ENCODE measurements at regions not wholly inside any gene's neighbourhood (a gene's known extent, or its start where the extent isn't known, plus 50 kb on each side); places are given as distances from the start of the nearest gene placed in this dataset.

GRCh38 chr2:10964052-10964790 is 52.5 kb downstream of the KCNF1 start:
- H3K23ac ChIP-seq (ENCODE audit: low read length) = no peak overlapping the region
- H3K14ac ChIP-seq (ENCODE audit: low read length) = no peak overlapping the region
- no peak overlapping the region for H4K12ac ChIP-seq (ENCODE audit: low read depth, low read length)
- H3K27ac ChIP-seq (ENCODE audit: low read depth, low read length) = no peak overlapping the region
- no peaks in the 10 kb centered on the region for H3K36me3 ChIP-seq (ENCODE audit: control insufficient read depth in 1 of 2, insufficient read depth in 2 of 2, low read length in 2 of 2)
- H3K79me1 ChIP-seq (ENCODE audit: low read length) = no peaks in the 10 kb centered on the region
- no peak overlapping the region for H2BK12ac ChIP-seq (ENCODE audit: low read length)
- H2AK5ac ChIP-seq (ENCODE audit: low read length) = no peak overlapping the region
- no peaks in the 10 kb centered on the region for H3K27me3 ChIP-seq (ENCODE audit: insufficient read depth, low read length)
- H3K4me1 ChIP-seq (ENCODE audit: control insufficient read depth in 1 of 2, insufficient read depth in 2 of 2, low read length in 2 of 2) = no peaks in the 10 kb centered on the region
- H4K91ac ChIP-seq (ENCODE audit: low read depth, low read length) = no peak overlapping the region
- no CpG with 5 or more reads among the region's 14 CpGs for WGBS (ENCODE audit: extremely low coverage, insufficient coverage, insufficient read length)
- no peak overlapping the region for H2BK5ac ChIP-seq (ENCODE audit: low read depth, low read length, poor library complexity)
- H4K8ac ChIP-seq (ENCODE audit: low read depth, low read length) = no peak overlapping the region
- H3K4ac ChIP-seq (ENCODE audit: low read depth, low read length) = no peak overlapping the region
- no peak for DNase-seq
- no peak overlapping the region for H2AFZ ChIP-seq (ENCODE audit: insufficient read depth, low read length, poor library complexity)
- no peaks in the 10 kb centered on the region for H3K79me2 ChIP-seq (ENCODE audit: control insufficient read depth, insufficient read depth, low read length, poor library complexity)
- H3K4me2 ChIP-seq (ENCODE audit: low read length) = no peak overlapping the region
- no peak overlapping the region for H3K9ac ChIP-seq (ENCODE audit: low read length)
- peaks cover 1% of the 10 kb centered on the region for H3K9me3 ChIP-seq (ENCODE audit: insufficient read depth, low read depth, low read length)
- no peak overlapping the region for H3K18ac ChIP-seq (ENCODE audit: low read length)
- H3K4me3 ChIP-seq (ENCODE audit: low read depth, low read length) = no peak overlapping the region
- H2BK120ac ChIP-seq (ENCODE audit: insufficient read depth, low read length, poor library complexity) = no peak overlapping the region

GRCh38 chr2:10965241-10965843 is 53.6 kb downstream of the KCNF1 start:
- H3K4me2 ChIP-seq (ENCODE audit: low read length) = no peak overlapping the region
- H3K27ac ChIP-seq (ENCODE audit: low read depth, low read length) = no peak overlapping the region
- no peaks in the 10 kb centered on the region for H3K36me3 ChIP-seq (ENCODE audit: control insufficient read depth in 1 of 2, insufficient read depth in 2 of 2, low read length in 2 of 2)
- H3K18ac ChIP-seq (ENCODE audit: low read length) = no peak overlapping the region
- WGBS (ENCODE audit: extremely low coverage, insufficient coverage, insufficient read length) = no CpG with 5 or more reads among the region's 19 CpGs
- no peaks in the 10 kb centered on the region for H3K79me1 ChIP-seq (ENCODE audit: low read length)
- peaks cover 1% of the 10 kb centered on the region for H3K9me3 ChIP-seq (ENCODE audit: insufficient read depth, low read depth, low read length)
- H2AK5ac ChIP-seq (ENCODE audit: low read length) = no peak overlapping the region
- H3K4me3 ChIP-seq (ENCODE audit: low read depth, low read length) = no peak overlapping the region
- H3K4me1 ChIP-seq (ENCODE audit: control insufficient read depth in 1 of 2, insufficient read depth in 2 of 2, low read length in 2 of 2) = no peaks in the 10 kb centered on the region
- no peak overlapping the region for H2BK120ac ChIP-seq (ENCODE audit: insufficient read depth, low read length, poor library complexity)
- no peak overlapping the region for H2AFZ ChIP-seq (ENCODE audit: insufficient read depth, low read length, poor library complexity)
- H4K8ac ChIP-seq (ENCODE audit: low read depth, low read length) = no peak overlapping the region
- H4K91ac ChIP-seq (ENCODE audit: low read depth, low read length) = no peak overlapping the region
- no peak overlapping the region for H3K23ac ChIP-seq (ENCODE audit: low read length)
- no peak overlapping the region for H3K14ac ChIP-seq (ENCODE audit: low read length)
- no peak overlapping the region for H3K4ac ChIP-seq (ENCODE audit: low read depth, low read length)
- no peak overlapping the region for H2BK5ac ChIP-seq (ENCODE audit: low read depth, low read length, poor library complexity)
- no peak overlapping the region for H3K9ac ChIP-seq (ENCODE audit: low read length)
- no peak overlapping the region for H4K12ac ChIP-seq (ENCODE audit: low read depth, low read length)
- no peaks in the 10 kb centered on the region for H3K27me3 ChIP-seq (ENCODE audit: insufficient read depth, low read length)
- H2BK12ac ChIP-seq (ENCODE audit: low read length) = no peak overlapping the region
- H3K79me2 ChIP-seq (ENCODE audit: control insufficient read depth, insufficient read depth, low read length, poor library complexity) = no peaks in the 10 kb centered on the region
- DNase-seq = no peak

- no peaks in the 10 kb centered on the region for H3K36me3 ChIP-seq (ENCODE audit: control insufficient read depth in 1 of 2, insufficient read depth in 2 of 2, low read length in 2 of 2)
- no peak overlapping the region for H3K4me2 ChIP-seq (ENCODE audit: low read length)
- DNase-seq = no peak
- no peak overlapping the region for H4K8ac ChIP-seq (ENCODE audit: low read depth, low read length)
- no peak overlapping the region for H3K4me3 ChIP-seq (ENCODE audit: low read depth, low read length)
- H3K79me1 ChIP-seq (ENCODE audit: low read length) = no peaks in the 10 kb centered on the region
- H4K91ac ChIP-seq (ENCODE audit: low read depth, low read length) = no peak overlapping the region
- H3K27ac ChIP-seq (ENCODE audit: low read depth, low read length) = no peak overlapping the region
- no peaks in the 10 kb centered on the region for H3K27me3 ChIP-seq (ENCODE audit: insufficient read depth, low read length)
- no peaks in the 10 kb centered on the region for H3K79me2 ChIP-seq (ENCODE audit: control insufficient read depth, insufficient read depth, low read length, poor library complexity)
- WGBS (ENCODE audit: extremely low coverage, insufficient coverage, insufficient read length) = no CpG with 5 or more reads among the region's 7 CpGs
- H4K12ac ChIP-seq (ENCODE audit: low read depth, low read length) = no peak overlapping the region
- H3K9ac ChIP-seq (ENCODE audit: low read length) = no peak overlapping the region
- no peak overlapping the region for H2AK5ac ChIP-seq (ENCODE audit: low read length)
- H3K9me3 ChIP-seq (ENCODE audit: insufficient read depth, low read depth, low read length) = peaks cover 1% of the 10 kb centered on the region
- no peak overlapping the region for H3K4ac ChIP-seq (ENCODE audit: low read depth, low read length)
- H2BK12ac ChIP-seq (ENCODE audit: low read length) = no peak overlapping the region
- no peak overlapping the region for H2BK5ac ChIP-seq (ENCODE audit: low read depth, low read length, poor library complexity)
- no peak overlapping the region for H2AFZ ChIP-seq (ENCODE audit: insufficient read depth, low read length, poor library complexity)
- no peak overlapping the region for H3K14ac ChIP-seq (ENCODE audit: low read length)
- no peak overlapping the region for H3K23ac ChIP-seq (ENCODE audit: low read length)
- H2BK120ac ChIP-seq (ENCODE audit: insufficient read depth, low read length, poor library complexity) = no peak overlapping the region
- H3K18ac ChIP-seq (ENCODE audit: low read length) = no peak overlapping the region
- no peaks in the 10 kb centered on the region for H3K4me1 ChIP-seq (ENCODE audit: control insufficient read depth in 1 of 2, insufficient read depth in 2 of 2, low read length in 2 of 2)
These were observed 54.3 kb downstream of the KCNF1 start for GRCh38 chr2:10966056-10966455.

GRCh38 chr2:10966741-10967140 is 55.0 kb downstream of the KCNF1 start:
- Histone ChIP-seq H2BK120ac (ENCODE audit: insufficient read depth, low read length, poor library complexity) (no peak overlapping the region), H3K4me3 (ENCODE audit: low read depth, low read length) (no peak overlapping the region), H3K23ac (ENCODE audit: low read length) (no peak overlapping the region), H4K8ac (ENCODE audit: low read depth, low read length) (no peak overlapping the region), H2AK5ac (ENCODE audit: low read length) (no peak overlapping the region), H3K14ac (ENCODE audit: low read length) (no peak overlapping the region), H3K4me1 (ENCODE audit: control insufficient read depth in 1 of 2, insufficient read depth in 2 of 2, low read length in 2 of 2) (no peaks in the 10 kb centered on the region), H3K4me2 (ENCODE audit: low read length) (no peak overlapping the region), H3K27me3 (ENCODE audit: insufficient read depth, low read length) (no peaks in the 10 kb centered on the region), H3K27ac (ENCODE audit: low read depth, low read length) (no peak overlapping the region), H3K79me2 (ENCODE audit: control insufficient read depth, insufficient read depth, low read length, poor library complexity) (no peaks in the 10 kb centered on the region), H3K9ac (ENCODE audit: low read length) (no peak overlapping the region), H4K12ac (ENCODE audit: low read depth, low read length) (no peak overlapping the region), H2BK12ac (ENCODE audit: low read length) (no peak overlapping the region), H4K91ac (ENCODE audit: low read depth, low read length) (no peak overlapping the region), H3K36me3 (ENCODE audit: control insufficient read depth in 1 of 2, insufficient read depth in 2 of 2, low read length in 2 of 2) (no peaks in the 10 kb centered on the region), H3K4ac (ENCODE audit: low read depth, low read length) (no peak overlapping the region), H3K79me1 (ENCODE audit: low read length) (no peaks in the 10 kb centered on the region), H2AFZ (ENCODE audit: insufficient read depth, low read length, poor library complexity) (no peak overlapping the region), H3K9me3 (ENCODE audit: insufficient read depth, low read depth, low read length) (peaks cover 1% of the 10 kb centered on the region), H3K18ac (ENCODE audit: low read length) (no peak overlapping the region), H2BK5ac (ENCODE audit: low read depth, low read length, poor library complexity) (no peak overlapping the region)
- no CpG with 5 or more reads among the region's 13 CpGs for WGBS (ENCODE audit: extremely low coverage, insufficient coverage, insufficient read length)
- no peak for DNase-seq

Measured in trophoblast cell (in vitro differentiated cells and primary cell).